Spinal cord (tissue), 9 donors: ENCODE measurements at regions not wholly inside any gene's neighbourhood (a gene's known extent, or its start where the extent isn't known, plus 50 kb on each side); places are given as distances from the start of the nearest gene placed in this dataset.

ENCODE experiments used
- DNase-seq, 6 donors: peaks; one replicate each; pipeline versions ENCODE4 v3.0.0 to v3.0.0-alpha.2; 2013 to 2015; ENCODE audit warnings: low spot score in 6 of 6, low read depth in 4 of 6
- H3K27ac ChIP-seq: one replicate; pipeline ENCODE4 v1.5.1; 2013; ENCODE audit warnings: low read depth, low read length, control low read depth
- H3K27me3 ChIP-seq: one replicate; pipeline ENCODE4 v1.6.1; 2013; ENCODE audit warnings: low read length; ENCODE audit not compliant: control insufficient read depth, insufficient read depth
- H3K36me3 ChIP-seq: one replicate; pipeline ENCODE4 v1.6.1; 2013; ENCODE audit warnings: low read length; ENCODE audit not compliant: control insufficient read depth, insufficient read depth
- H3K4me1 ChIP-seq: one replicate; pipeline ENCODE4 v1.6.1; 2013; ENCODE audit warnings: low read length; ENCODE audit not compliant: control insufficient read depth, insufficient read depth
- H3K4me3 ChIP-seq: one replicate; pipeline ENCODE4 v1.5.1; 2013; ENCODE audit warnings: low read depth, low read length, control low read depth
- H3K9me3 ChIP-seq: one replicate; pipeline ENCODE4 v1.6.1; 2013; ENCODE audit warnings: low read length; ENCODE audit not compliant: control insufficient read depth, insufficient read depth
- WGBS: methylation state at CpG from one replicate; pipeline ENCODE4 v1.1.5; 2013; ENCODE audit warnings: missing lambda C conversion rate; ENCODE audit not compliant: insufficient coverage; 5-methylcytosine and 5-hydroxymethylcytosine counted together
- donor health status: healthy.

GRCh38 chr16:80874925-80875324 is 70.5 kb upstream of the CDYL2 start:
- H3K27ac ChIP-seq = no peak overlapping the region
- no CpG with 5 or more reads among the region's 1 CpG for WGBS
- DNase-seq = no peak

GRCh38 chr16:80862160-80862705 is 57.8 kb upstream of the CDYL2 start:
- Histone ChIP-seq H3K27me3 (no peaks in the 10 kb centered on the region), H3K4me3 (no peak overlapping the region), H3K9me3 (no peaks in the 10 kb centered on the region), H3K27ac (no peak overlapping the region), H3K36me3 (no peaks in the 10 kb centered on the region), H3K4me1 (no peaks in the 10 kb centered on the region)
- WGBS = no CpG with 5 or more reads among the region's 3 CpGs
- peak in 2 of 6 donors; percentile 14 to 59 for DNase-seq

More at GRCh38 chr16:80874925-80875324, 70.5 kb upstream of the CDYL2 start:
- Histone ChIP-seq H3K36me3 (no peaks in the 10 kb centered on the region), H3K4me1 (no peaks in the 10 kb centered on the region), H3K27me3 (no peaks in the 10 kb centered on the region), H3K9me3 (no peaks in the 10 kb centered on the region), H3K4me3 (no peak overlapping the region)
